IPS-NIHi7 (cell line): ENCODE measurements at regions not wholly inside any gene's neighbourhood (a gene's known extent, or its start where the extent isn't known, plus 50 kb on each side); places are given as distances from the start of the nearest gene placed in this dataset.

ENCODE experiments used
- DNase-seq: peaks from one replicate; pipeline ENCODE4 v3.0.0; 2012; ENCODE audit warnings: mixed read lengths; ENCODE audit errors: extremely low spot score

GRCh38 chr3:193780397-193780796 is 187.4 kb downstream of the OPA1 start:
- DNase-seq = no peak

GRCh38 chr3:193780810-193781478 is 187.9 kb downstream of the OPA1 start:
- DNase-seq = peak; percentile 92

- peak; percentile 41 for DNase-seq
Observed at GRCh38 chr3:193782276-193782647, 189.3 kb downstream of the OPA1 start.

- DNase-seq = no peak
Observed at GRCh38 chr3:193782747-193783146, 189.7 kb downstream of the OPA1 start.

GRCh38 chr3:193783166-193783896 is 190.3 kb downstream of the OPA1 start:
- DNase-seq = no peak

- no peak for DNase-seq
Observed at GRCh38 chr3:193784822-193785221, 191.8 kb downstream of the OPA1 start.

GRCh38 chr3:193787496-193787870 is 194.5 kb downstream of the OPA1 start:
- no peak for DNase-seq

GRCh38 chr3:193788189-193788991 is 195.4 kb downstream of the OPA1 start:
- DNase-seq = peak; percentile 94

GRCh38 chr3:193789455-193789854 is 196.4 kb downstream of the OPA1 start:
- DNase-seq = no peak

- no peak for DNase-seq
Observed at GRCh38 chr3:193790086-193790990, 197.3 kb downstream of the OPA1 start.

- peak; percentile 58 for DNase-seq
Observed at GRCh38 chr3:193791041-193792032, 198.3 kb downstream of the OPA1 start.

- no peak for DNase-seq
Observed at GRCh38 chr3:193793123-193793522, 200.1 kb downstream of the OPA1 start.

GRCh38 chr3:193794002-193794881 is 201.2 kb downstream of the OPA1 start:
- no peak for DNase-seq

- DNase-seq = no peak
Observed at GRCh38 chr3:193795062-193795690, 202.2 kb downstream of the OPA1 start.

- DNase-seq = no peak
Observed at GRCh38 chr3:193796089-193796488, 203.1 kb downstream of the OPA1 start.

GRCh38 chr3:193797566-193797965 is 204.6 kb downstream of the OPA1 start:
- DNase-seq = no peak

- DNase-seq = no peak
Observed at GRCh38 chr3:193798051-193798450, 205.0 kb downstream of the OPA1 start.

GRCh38 chr3:193800138-193801043 is 207.4 kb downstream of the OPA1 start:
- no peak for DNase-seq
